Stomach smooth muscle (tissue), 2 donors: ENCODE measurements at regions not wholly inside any gene's neighbourhood (a gene's known extent, or its start where the extent isn't known, plus 50 kb on each side); places are given as distances from the start of the nearest gene placed in this dataset.
"Not testable (repeated sequence)": the region's sequence is repeated elsewhere in the genome, so short reads cannot be mapped to it uniquely, and the experiment has no call there.

Source experiments
- H3K27ac ChIP-seq: one replicate; pipeline ENCODE4 v1.7.0; 2013; ENCODE audit warnings: mild to moderate bottlenecking, low read length, inconsistent platforms
- H3K27me3 ChIP-seq, 2 donors: one replicate each; pipeline ENCODE4 v1.7.0; 2013; ENCODE audit warnings: low read length in 2 of 2; ENCODE audit not compliant: insufficient read depth in 2 of 2, control insufficient read depth in 1 of 2
- H3K36me3 ChIP-seq, 2 donors: one replicate each; pipeline ENCODE4 v1.7.0; 2013; ENCODE audit warnings: low read length in 2 of 2; ENCODE audit not compliant: control insufficient read depth in 2 of 2, insufficient read depth in 2 of 2
- H3K4me1 ChIP-seq: one replicate; pipeline ENCODE4 v1.7.0; 2013; ENCODE audit warnings: low read length; ENCODE audit not compliant: control insufficient read depth, insufficient read depth
- H3K4me3 ChIP-seq, 2 donors: one replicate each; pipeline ENCODE4 v1.7.0; 2013; ENCODE audit warnings: low read length in 2 of 2
- H3K9ac ChIP-seq, 2 donors: one replicate each; pipeline ENCODE4 v1.7.0; 2013; ENCODE audit warnings: low read length in 2 of 2, mild to moderate bottlenecking in 1 of 2
- H3K9me3 ChIP-seq, 2 donors: one replicate each; pipeline ENCODE4 v1.7.0; 2013; ENCODE audit warnings: low read length in 2 of 2; ENCODE audit not compliant: control insufficient read depth in 2 of 2
- donor health status: healthy.
- donor health status: Pancreatic carcinoma.

DNA sequence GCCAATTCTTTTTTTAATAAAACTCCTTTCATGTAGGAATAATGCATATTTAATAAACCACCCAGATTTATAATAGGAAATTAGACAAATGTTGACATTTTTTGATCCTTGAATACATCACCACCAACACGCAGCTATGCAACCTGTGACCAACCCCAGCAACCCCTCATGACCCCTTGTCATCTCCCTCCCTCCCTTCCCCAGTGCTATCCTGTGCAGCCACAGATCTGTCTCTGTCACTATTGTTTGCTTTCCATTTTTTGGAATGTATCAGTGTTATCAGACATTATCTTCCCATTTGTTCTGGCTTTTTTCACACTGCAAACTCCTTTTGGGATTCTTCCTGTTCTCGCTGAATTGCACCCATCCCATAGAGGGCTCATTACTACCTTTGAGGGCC is 114.1 kb downstream of the VPREB1 start:
- Histone ChIP-seq H3K27me3 (peaks cover 9 to 21% of the 10 kb centered on the region in 2 donors), H3K4me3 (no peak overlapping the region), H3K9me3 (no peaks in the 10 kb centered on the region), H3K9ac (no peak overlapping the region), H3K27ac (no peak overlapping the region), H3K4me1 (no peaks in the 10 kb centered on the region), H3K36me3 (no peaks in the 10 kb centered on the region)

DNA sequence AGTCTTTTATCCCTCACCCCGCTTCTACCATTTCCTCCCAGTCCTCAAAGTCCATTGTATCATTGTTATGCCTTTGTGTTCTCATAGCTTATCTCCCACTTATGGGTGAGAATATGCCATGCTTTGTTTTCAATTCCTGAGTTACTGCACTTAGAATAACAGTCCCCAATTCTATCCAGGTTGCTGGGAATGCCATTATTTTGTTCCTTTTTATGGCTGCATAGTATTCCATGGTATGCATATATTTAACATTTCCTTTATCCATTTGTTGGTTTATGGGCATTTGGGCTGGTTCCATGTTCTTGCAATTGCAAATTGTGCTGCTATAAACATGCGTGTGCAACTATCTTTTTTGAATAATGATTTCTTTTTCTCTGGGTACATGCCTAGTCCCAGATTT is 114.9 kb downstream of the VPREB1 start:
- Histone ChIP-seq H3K9ac (no peak overlapping the region), H3K27me3 (peaks cover 6 to 20% of the 10 kb centered on the region in 2 donors), H3K4me1 (no peaks in the 10 kb centered on the region), H3K36me3 (no peaks in the 10 kb centered on the region), H3K27ac (no peak overlapping the region), H3K4me3 (no peak overlapping the region), H3K9me3 (no peaks in the 10 kb centered on the region)

DNA sequence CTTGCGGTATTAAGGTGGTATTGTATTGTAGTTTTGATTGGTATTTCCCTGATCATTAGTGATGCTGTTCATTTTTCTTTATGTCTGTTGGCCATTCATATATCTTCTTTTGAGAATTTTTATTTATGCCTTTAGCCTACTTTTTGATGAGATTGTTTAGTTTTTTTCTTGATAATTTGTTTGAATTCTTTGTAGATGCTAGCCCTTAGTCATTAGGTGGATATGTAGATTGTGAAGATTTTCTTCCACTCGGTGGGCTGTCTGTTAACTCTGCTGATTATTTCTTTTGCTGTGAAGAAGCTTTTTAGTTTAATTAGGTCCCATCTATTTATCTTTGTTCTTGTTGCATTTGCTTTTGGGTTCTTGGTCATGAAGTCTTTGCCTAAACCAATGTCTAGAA is 115.4 kb downstream of the VPREB1 start:
- Histone ChIP-seq H3K9me3 (no peaks in the 10 kb centered on the region), H3K36me3 (no peaks in the 10 kb centered on the region), H3K9ac (no peak overlapping the region), H3K27me3 (peaks cover 5 to 15% of the 10 kb centered on the region in 2 donors), H3K4me1 (no peaks in the 10 kb centered on the region), H3K4me3 (no peak overlapping the region), H3K27ac (no peak overlapping the region)

DNA sequence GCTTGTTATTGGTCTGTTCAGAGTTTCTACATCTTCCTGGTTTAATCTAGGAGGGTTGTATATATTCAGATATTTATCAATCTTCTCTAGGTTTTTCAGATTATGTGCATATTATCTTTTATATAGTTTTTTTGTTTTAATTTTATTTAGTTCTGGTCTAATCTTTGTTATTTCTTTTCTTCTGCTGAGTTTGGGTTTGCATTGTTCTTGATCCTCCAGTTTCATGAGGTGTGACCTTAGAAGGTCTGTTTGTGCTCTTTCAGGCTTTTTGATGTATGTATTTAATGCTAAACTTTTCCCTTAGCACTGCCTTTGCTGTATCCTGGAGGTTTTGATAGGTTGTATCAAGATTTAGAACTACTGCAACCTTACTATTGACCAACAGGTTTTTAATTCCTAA is 117.7 kb downstream of the VPREB1 start:
- no peaks in the 10 kb centered on the region for H3K4me1 ChIP-seq
- peaks cover 0 to 14% of the 10 kb centered on the region in 2 donors for H3K27me3 ChIP-seq
- H3K9ac ChIP-seq: no peak overlapping the region
- H3K4me3 ChIP-seq: no peak overlapping the region
- H3K9me3 ChIP-seq: no peaks in the 10 kb centered on the region
- no peak overlapping the region for H3K27ac ChIP-seq
- H3K36me3 ChIP-seq: no peaks in the 10 kb centered on the region

DNA sequence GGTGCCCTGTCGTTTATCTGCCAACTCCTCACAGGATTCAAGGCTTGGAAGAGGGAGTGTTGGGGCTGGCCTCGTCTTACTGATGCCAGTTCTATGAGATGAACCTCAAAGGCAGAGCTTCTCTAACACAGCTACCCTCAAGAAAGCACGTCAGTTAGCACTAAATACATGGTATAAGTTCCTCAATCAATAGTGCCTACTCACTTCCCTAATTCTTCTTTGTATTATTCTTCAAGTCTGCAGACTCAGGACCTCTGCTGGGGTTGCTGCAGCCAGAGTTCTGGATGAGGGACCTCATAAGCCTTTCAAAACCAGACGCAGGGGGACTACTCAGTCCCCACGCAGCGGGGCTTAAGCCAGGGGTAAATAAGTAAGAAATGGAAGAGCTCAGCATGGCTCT is 118.3 kb downstream of the VPREB1 start:
- Histone ChIP-seq H3K27ac (no peak overlapping the region), H3K36me3 (no peaks in the 10 kb centered on the region), H3K4me1 (no peaks in the 10 kb centered on the region), H3K27me3 (peaks cover 0 to 14% of the 10 kb centered on the region in 2 donors), H3K9me3 (no peaks in the 10 kb centered on the region), H3K4me3 (no peak overlapping the region), H3K9ac (no peak overlapping the region)

DNA sequence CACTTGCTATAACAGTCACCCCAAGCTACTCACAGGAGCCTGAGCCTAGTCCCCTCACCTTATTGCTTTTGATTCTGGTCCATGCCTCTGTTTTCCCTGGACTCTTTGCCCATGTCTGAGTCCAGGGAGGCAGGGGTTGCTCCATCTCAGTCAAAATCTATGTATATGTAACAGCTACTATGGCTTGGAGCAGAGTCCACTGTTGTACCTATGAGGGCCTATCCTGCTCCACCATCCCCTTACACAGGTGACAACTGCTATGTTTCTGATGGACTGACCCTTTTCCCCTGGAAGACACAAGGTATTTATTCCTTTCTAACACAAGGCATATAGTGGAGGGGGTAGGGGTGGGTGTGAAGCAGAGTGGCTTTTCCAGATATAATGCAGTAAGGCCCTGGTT is 119.6 kb downstream of the VPREB1 start:
- Histone ChIP-seq H3K27ac (no peak overlapping the region), H3K9ac (no peak overlapping the region), H3K9me3 (no peaks in the 10 kb centered on the region), H3K4me1 (no peaks in the 10 kb centered on the region), H3K36me3 (no peaks in the 10 kb centered on the region), H3K27me3 (peaks cover 0 to 12% of the 10 kb centered on the region in 2 donors), H3K4me3 (no peak overlapping the region)

DNA sequence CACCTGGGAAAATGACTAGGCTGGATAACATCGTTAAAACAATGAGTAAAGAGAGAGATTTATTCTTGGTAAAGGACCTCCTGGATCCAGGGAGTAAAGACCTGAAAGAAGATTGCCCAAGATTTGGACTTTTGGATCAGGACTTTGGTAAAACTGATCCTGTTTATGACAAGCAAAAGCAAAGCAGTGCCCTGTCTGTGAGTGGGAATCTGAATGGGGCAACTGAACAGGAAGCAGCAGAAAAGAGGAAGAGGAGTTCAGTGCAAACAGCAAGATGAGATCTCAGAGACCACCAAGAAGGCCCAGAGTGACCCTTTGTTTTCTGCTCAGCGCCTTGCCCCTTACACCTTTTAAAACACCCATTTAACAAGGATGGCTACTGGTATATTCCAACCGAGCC is 122.0 kb downstream of the VPREB1 start:
- H3K9ac ChIP-seq: no peak overlapping the region
- no peaks in the 10 kb centered on the region for H3K4me1 ChIP-seq
- no peak overlapping the region for H3K27ac ChIP-seq
- no peaks in the 10 kb centered on the region for H3K9me3 ChIP-seq
- H3K36me3 ChIP-seq: no peaks in the 10 kb centered on the region
- peaks cover 0 to 17% of the 10 kb centered on the region in 2 donors for H3K27me3 ChIP-seq
- no peak overlapping the region for H3K4me3 ChIP-seq

DNA sequence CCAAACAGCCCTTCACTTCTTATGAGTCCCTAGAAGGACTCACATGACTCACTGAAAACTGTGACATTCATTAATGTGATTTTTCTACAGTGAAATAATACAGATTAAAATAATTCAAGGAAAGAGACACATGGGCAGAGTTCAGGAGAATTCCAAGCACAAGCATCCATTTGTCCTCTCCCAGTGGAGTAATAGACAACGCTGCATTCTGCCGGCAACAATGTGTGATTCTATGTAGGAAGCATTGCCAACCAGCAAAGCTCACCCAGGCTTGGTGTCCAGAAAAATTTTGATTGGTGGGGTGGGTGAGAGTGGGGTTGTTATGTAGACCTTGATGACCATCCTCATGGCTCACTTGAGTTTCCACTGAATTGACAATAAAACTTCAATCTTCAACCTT is 123.9 kb downstream of the VPREB1 start:
- no peak overlapping the region for H3K4me3 ChIP-seq
- no peak overlapping the region for H3K9ac ChIP-seq
- peaks cover 0 to 16% of the 10 kb centered on the region in 2 donors for H3K27me3 ChIP-seq
- no peaks in the 10 kb centered on the region for H3K4me1 ChIP-seq
- H3K27ac ChIP-seq: no peak overlapping the region
- H3K36me3 ChIP-seq: no peaks in the 10 kb centered on the region
- H3K9me3 ChIP-seq: no peaks in the 10 kb centered on the region

DNA sequence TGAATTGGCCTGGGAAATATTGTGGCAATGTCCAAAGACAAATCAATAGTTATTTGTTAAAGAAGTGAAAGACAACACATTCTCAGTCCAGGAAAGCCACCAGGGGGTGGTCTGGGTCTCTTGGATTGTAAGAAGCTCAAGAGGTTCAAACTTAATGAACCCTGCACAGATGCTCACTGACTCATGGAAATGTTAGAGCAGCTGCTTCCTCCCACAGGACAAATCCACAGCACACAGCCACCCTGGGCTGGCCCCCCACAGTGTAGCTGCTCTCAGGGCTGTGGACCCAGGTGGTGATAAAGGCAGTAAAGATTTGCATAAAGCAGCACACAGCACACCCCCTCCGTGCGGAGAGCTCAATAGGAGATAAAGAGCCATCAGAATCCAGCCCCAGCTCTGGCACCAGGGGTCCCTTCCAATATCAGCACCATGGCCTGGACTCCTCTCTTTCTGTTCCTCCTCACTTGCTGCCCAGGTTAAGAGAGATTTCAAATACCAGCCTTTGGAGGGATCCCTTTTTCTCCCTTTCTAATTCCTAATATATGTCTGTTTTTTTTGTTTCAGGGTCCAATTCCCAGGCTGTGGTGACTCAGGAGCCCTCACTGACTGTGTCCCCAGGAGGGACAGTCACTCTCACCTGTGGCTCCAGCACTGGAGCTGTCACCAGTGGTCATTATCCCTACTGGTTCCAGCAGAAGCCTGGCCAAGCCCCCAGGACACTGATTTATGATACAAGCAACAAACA is 124.8 kb downstream of the VPREB1 start:
- H3K9me3 ChIP-seq, H3K36me3 ChIP-seq, H3K27ac ChIP-seq, H3K4me3 ChIP-seq, H3K4me1 ChIP-seq, H3K9ac ChIP-seq: not testable (repeated sequence)
- peaks cover 0 to 12% of the 10 kb centered on the region in 2 donors for H3K27me3 ChIP-seq

DNA sequence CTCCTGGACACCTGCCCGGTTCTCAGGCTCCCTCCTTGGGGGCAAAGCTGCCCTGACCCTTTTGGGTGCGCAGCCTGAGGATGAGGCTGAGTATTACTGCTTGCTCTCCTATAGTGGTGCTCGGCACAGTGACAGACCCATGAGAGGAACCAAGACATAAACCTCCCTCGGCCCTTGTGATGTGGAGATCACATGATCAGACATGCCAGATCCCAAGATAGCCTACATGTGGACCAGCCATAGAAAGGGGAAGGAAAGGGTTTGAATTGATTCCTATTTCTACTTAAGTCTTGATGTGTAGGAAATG is 125.3 kb downstream of the VPREB1 start:
- Histone ChIP-seq H3K27ac (no peak overlapping the region), H3K36me3 (no peaks in the 10 kb centered on the region), H3K27me3 (peaks cover 0 to 12% of the 10 kb centered on the region in 2 donors), H3K9me3 (no peaks in the 10 kb centered on the region), H3K4me3 (no peak overlapping the region), H3K4me1 (no peaks in the 10 kb centered on the region), H3K9ac (no peak overlapping the region)

DNA sequence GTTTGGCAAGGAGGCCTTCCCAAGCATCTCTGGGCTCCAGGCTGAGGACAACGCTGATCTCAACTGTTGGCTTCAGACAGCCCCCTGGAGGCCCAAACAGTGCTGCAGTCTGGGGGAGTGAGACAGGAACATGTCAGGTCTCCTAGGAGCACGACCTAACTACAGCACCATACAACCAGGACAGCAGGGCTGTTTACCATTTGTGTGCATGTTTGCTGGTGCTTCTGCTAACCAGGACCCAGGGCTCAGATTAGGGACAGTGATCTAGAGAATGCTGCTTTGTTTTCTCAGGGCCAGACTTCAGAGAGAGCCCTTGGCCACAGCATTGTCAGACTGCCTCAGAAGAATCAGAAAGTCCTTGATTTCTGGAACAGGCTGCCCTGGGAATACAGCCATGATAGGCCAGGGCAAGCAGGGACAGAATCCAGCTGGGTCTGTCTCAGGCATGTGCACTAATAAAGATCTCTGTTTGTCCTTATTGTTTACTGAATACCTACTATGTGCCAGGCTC is 126.5 kb downstream of the VPREB1 start:
- H3K9me3 ChIP-seq: no peaks in the 10 kb centered on the region
- H3K27me3 ChIP-seq: peaks cover 0 to 14% of the 10 kb centered on the region in 2 donors
- no peak overlapping the region for H3K9ac ChIP-seq
- no peak overlapping the region for H3K4me3 ChIP-seq
- H3K4me1 ChIP-seq: no peaks in the 10 kb centered on the region
- no peak overlapping the region for H3K27ac ChIP-seq
- H3K36me3 ChIP-seq: no peaks in the 10 kb centered on the region
